Vagina (tissue), 2 donors: ENCODE measurements at regions not wholly inside any gene's neighbourhood (a gene's known extent, or its start where the extent isn't known, plus 50 kb on each side); places are given as distances from the start of the nearest gene placed in this dataset.

Source experiments
- CTCF ChIP-seq, 3 experiments: fragments of 450-650 bp in 2 of 3; fragments of 200-600 bp in 1 of 3; sonication (generic) in 1 of 3; IDR thresholded peaks; one replicate each; pipeline ENCODE4 v1.5.1; 2017 to 2019; ENCODE audit warnings: antibody characterized with exemption in 3 of 3, mild to moderate bottlenecking in 2 of 3, moderate library complexity in 2 of 3
- POLR2A ChIP-seq, 2 donors: fragments of 450-650 bp; IDR thresholded peaks; one replicate each; pipeline ENCODE4 v1.6.1; 2017; ENCODE audit warnings: antibody characterized with exemption in 2 of 2, mild to moderate bottlenecking in 2 of 2, moderate library complexity in 2 of 2
- POLR2AphosphoS5 ChIP-seq, 2 donors: sonication (generic); formaldehyde crosslinking; IDR thresholded peaks; one replicate each; pipeline ENCODE4 v1.9.0; 2017; ENCODE audit warnings: antibody characterized with exemption in 2 of 2, mild to moderate bottlenecking in 2 of 2, low read depth in 1 of 2; ENCODE audit not compliant: insufficient read depth in 1 of 2

- no peak for TF ChIP-seq CTCF (IDR thresholded peaks at IDR 0.05)
- no peak for TF ChIP-seq POLR2AphosphoS5 (IDR thresholded peaks at IDR 0.05; ENCODE audit: insufficient read depth in 1 of 2, low read depth in 1 of 2)
- TF ChIP-seq POLR2A (IDR thresholded peaks at IDR 0.05): no peak
Observed at GRCh38 chr1:230507236-230507635, 81.1 kb upstream of the PGBD5 start.
